K562 (cell line): ENCODE measurements at regions not wholly inside any gene's neighbourhood (a gene's known extent, or its start where the extent isn't known, plus 50 kb on each side); places are given as distances from the start of the nearest gene placed in this dataset.

Experiments used
- ATAC-seq: fragments of 200-7000 bp; cut with Tn5 transposase; 3 replicates; pipeline ENCODE4 v1.9.1; 2020; ENCODE audit warnings: moderate library complexity
- BruUV-seq: library from RNA; stranded (reverse); fragments of 400-500 nt; replicated peaks from 2 replicates; lab custom pipeline; 2021; lab: Mats Ljungman, UMichigan
- CTCF ChIA-PET: fragments of 300-600 bp; formaldehyde crosslinking; extraction: SDS; loops from one replicate; lab custom pipeline; 2021; ENCODE audit warnings: low intra/inter-chr PET ratio; lab: Yijun Ruan, JAX
- POLR2A ChIA-PET: fragments of 300-600, 350-650 bp; sonication (Branson Sonifier 250); formaldehyde crosslinking; extraction: SDS; loops from one replicate; lab custom pipeline; 2021; ENCODE audit warnings: antibody characterized with exemption, inconsistent platforms; lab: Yijun Ruan, JAX
- DNase-seq, 4 experiments: peaks; one replicate each; pipeline versions ENCODE4 v3.0.0 to v3.0.0-alpha.2; 2011 to 2018; ENCODE audit warnings: low spot score in 3 of 4, mixed read lengths in 3 of 4; ENCODE audit errors: extremely low read depth in 1 of 4
- FAIRE-seq: peaks from 2 replicates; lab custom pipeline; 2011; peaks lifted over from hg19 to GRCh38; lab: Jason Lieb, UNC
- H2AFZ ChIP-seq: 2 replicates; pipeline ENCODE4 v1.6.0; 2011; ENCODE audit warnings: low read depth, low read length, control low read depth, inconsistent platforms
- H3K27ac ChIP-seq: fragments of 200-600 bp; 3 replicates; pipeline ENCODE4 v1.8.0; 2011; ENCODE audit warnings: low read depth, mild to moderate bottlenecking, control low read depth, inconsistent platforms, low read length, moderate library complexity, mixed read lengths; ENCODE audit errors: extremely low read depth
- H3K27me3 ChIP-seq, 2 experiments: fragments of 300-600 bp in 1 of 2; 2 replicates in 1 of 2; 3 replicates in 1 of 2; pipeline versions ENCODE4 v1.6.0 to v1.8.0; 2011; ENCODE audit warnings: inconsistent platforms in 2 of 2, low read length in 2 of 2, mild to moderate bottlenecking in 1 of 2, mixed read lengths in 1 of 2, moderate library complexity in 1 of 2; ENCODE audit not compliant: control insufficient read depth in 2 of 2, insufficient read depth in 2 of 2
- H3K36me3 ChIP-seq: fragments of 300-600 bp; 3 replicates; pipeline ENCODE4 v1.8.0; 2011; ENCODE audit warnings: mild to moderate bottlenecking, low read length, inconsistent platforms; ENCODE audit not compliant: control insufficient read depth, insufficient read depth
- H3K4me1 ChIP-seq, 2 experiments: fragments of 200-600 bp in 1 of 2; replicated peaks in 1 of 2; 2 replicates in 1 of 2; 3 replicates in 1 of 2; pipeline versions ENCODE4 v1.5.1 to v1.8.0; 2011; ENCODE audit warnings: inconsistent platforms in 2 of 2, low read length in 2 of 2, mild to moderate bottlenecking in 1 of 2, mixed read lengths in 1 of 2, moderate library complexity in 1 of 2; ENCODE audit not compliant: control insufficient read depth in 2 of 2, insufficient read depth in 2 of 2
- H3K4me2 ChIP-seq: 2 replicates; pipeline ENCODE4 v1.6.1; 2011; ENCODE audit warnings: low read length, control low read depth, inconsistent platforms, mixed read lengths; ENCODE audit not compliant: insufficient read depth
- H3K4me3 ChIP-seq: fragments of 200-600 bp; sonication (generic), shearing (Covaris generic); 2 replicates; pipeline ENCODE4 v1.5.1; 2016; ENCODE audit warnings: control low read depth, inconsistent platforms
- H3K79me2 ChIP-seq: fragments of 200-600 bp; 3 replicates; pipeline ENCODE4 v1.8.0; 2011; ENCODE audit warnings: low read length, inconsistent platforms; ENCODE audit not compliant: control insufficient read depth, insufficient read depth
- H3K9ac ChIP-seq, 2 experiments: 2 replicates each; pipeline versions ENCODE4 v1.6.0 to v1.6.1; 2011; ENCODE audit warnings: low read depth in 2 of 2, low read length in 2 of 2, control low read depth in 1 of 2, inconsistent platforms in 1 of 2, mild to moderate bottlenecking in 1 of 2, mixed read lengths in 1 of 2; ENCODE audit not compliant: insufficient read depth in 1 of 2
- H3K9me1 ChIP-seq: one replicate; pipeline ENCODE4 v1.6.0; 2011; ENCODE audit warnings: inconsistent platforms, mild to moderate bottlenecking, low read length, moderate library complexity; ENCODE audit not compliant: control insufficient read depth, insufficient read depth
- H3K9me3 ChIP-seq: replicated peaks from 2 replicates; pipeline ENCODE4 v1.5.1; 2011; ENCODE audit warnings: low read depth, low read length, inconsistent platforms; ENCODE audit not compliant: control insufficient read depth, insufficient read depth
- H4K20me1 ChIP-seq: replicated peaks from 2 replicates; pipeline ENCODE4 v1.6.1; 2011; ENCODE audit warnings: low read length, inconsistent platforms, mixed read lengths; ENCODE audit not compliant: control insufficient read depth, insufficient read depth
- CBFA2T3 ChIP-seq: fragments of 450-650 bp; IDR thresholded peaks from 2 replicates; pipeline ENCODE4 v1.6.1; 2017
- CBFB ChIP-seq: sonication (generic); formaldehyde crosslinking; IDR thresholded peaks from 2 replicates; pipeline ENCODE4 v1.4.0; 2020; ENCODE audit warnings: mild to moderate bottlenecking, missing genetic modification reagents
- CREB1 ChIP-seq, 2 experiments: sonication (generic) in 1 of 2; formaldehyde crosslinking in 1 of 2; IDR thresholded peaks; 2 replicates each; pipeline versions ENCODE4 v1.6.1 to v1.8.0; 2012 to 2022; ENCODE audit warnings: inconsistent platforms in 1 of 2, mild to moderate bottlenecking in 1 of 2, missing genetic modification reagents in 1 of 2, moderate library complexity in 1 of 2
- FOXK2 ChIP-seq, 2 experiments: fragments of 450-650 bp; IDR thresholded peaks in 1 of 2; conservative IDR thresholded peaks in 1 of 2; 2 replicates each; pipeline ENCODE4 v1.6.1; 2016; ENCODE audit warnings: low read depth in 2 of 2, mild to moderate bottlenecking in 1 of 2
- NBN ChIP-seq: fragments of 450-650 bp; IDR thresholded peaks from 2 replicates; pipeline ENCODE4 v1.6.1; 2016; ENCODE audit warnings: low read depth, mild to moderate bottlenecking
- NONO ChIP-seq, 2 experiments: fragments of 200-400 bp in 1 of 2; fragments of 450-650 bp in 1 of 2; formaldehyde crosslinking in 1 of 2; IDR thresholded peaks; 2 replicates each; pipeline ENCODE4 v1.6.1; 2017; ENCODE audit warnings: low read depth in 2 of 2, mild to moderate bottlenecking in 2 of 2, moderate library complexity in 2 of 2, low read length in 1 of 2
- SMAD3 ChIP-seq: fragments of 450-650 bp; formaldehyde crosslinking; conservative IDR thresholded peaks from 2 replicates; pipeline ENCODE4 v1.4.0; 2020; ENCODE audit warnings: mild to moderate bottlenecking
- VEZF1 ChIP-seq: fragments of 200-800 bp; sonication (Bioruptor generic); IDR thresholded peaks from 2 replicates; pipeline ENCODE4 v1.6.1; 2017; ENCODE audit warnings: missing genetic modification characterization, missing compliant biosample characterization
- ZBTB5 ChIP-seq: fragments of 450-650 bp; IDR thresholded peaks from 2 replicates; pipeline ENCODE4 v1.6.1; 2017; ENCODE audit warnings: antibody characterized with exemption
- ZNF146 ChIP-seq: IDR thresholded peaks from one replicate; pipeline ENCODE4 v1.6.1; 2018; ENCODE audit warnings: missing compliant biosample characterization; ENCODE audit not compliant: unreplicated experiment
- WGBS: fragments of 100-300 bp; shearing (Covaris generic); methylation state at CpG from one replicate; pipeline ENCODE4 v1.1.6; 2016; ENCODE audit warnings: low coverage, mixed read lengths; ENCODE audit not compliant: insufficient coverage; ENCODE audit errors: missing lambda C conversion rate; 5-methylcytosine and 5-hydroxymethylcytosine counted together
- in situ Hi-C: fragments of 300-500 bp; cut with MboI; formaldehyde crosslinking; loops from 4 replicates; pipeline ENCODE4 v1.15.0; 2018; ENCODE audit warnings: inconsistent platforms, mixed read lengths
- intact Hi-C: fragments of 100-400 bp; cut with micrococcal nuclease; formaldehyde crosslinking; loops from 2 replicates; pipeline ENCODE4 v1.14.2; 2022

- BruUV-seq = no TSS peak
- peaks cover 7% of the 10 kb centered on the region; the same call in 1 of the 2 replicates for H4K20me1 ChIP-seq
- no peak overlapping the region for H3K9ac ChIP-seq
- in situ Hi-C loops = no loop called here
- H3K4me1 ChIP-seq = peaks cover 12 to 35% of the 10 kb centered on the region in 2 experiments; a peak in 3 of 5 replicates
- POLR2A ChIA-PET = no interaction called here
- intact Hi-C loops = loop anchor here (10.0 kb wide), 1 partner anchor 85 kb away; no protein-coding TSS in a partner anchor
- no peak for TF ChIP-seq VEZF1 (CRISPR knock-in tag)
- no peak for TF ChIP-seq SMAD3 (CRISPR knock-in tag)
- no peak for TF ChIP-seq NONO (IDR thresholded peaks at IDR 0.05; ENCODE audit: low read depth in 2 of 2, low read length in 1 of 2)
- TF ChIP-seq CREB1 (IDR thresholded peaks at IDR 0.05) = no peak
- TF ChIP-seq CREB1 (CRISPR knock-in tag; IDR thresholded peaks at IDR 0.05) = no peak
- no peak for TF ChIP-seq CBFB
- no peak for TF ChIP-seq ZBTB5
- no peak for TF ChIP-seq ZNF146 (CRISPR knock-in tag)
- TF ChIP-seq FOXK2 (conservative IDR thresholded peaks at IDR 0.05 in 1 of 2, IDR thresholded peaks at IDR 0.05 in 1 of 2; ENCODE audit: low read depth in 2 of 2) = no peak
- TF ChIP-seq CBFA2T3 = no peak
- TF ChIP-seq NBN = no peak
- TF ChIP-seq, all 486 proteins: peak for 0
- H3K4me3 ChIP-seq = no peak overlapping the region
- ATAC-seq (no peak), DNase-seq (no peak), FAIRE-seq (no peak)
- no peaks in the 10 kb centered on the region for H3K27me3 ChIP-seq
- H3K9me3 ChIP-seq = peaks cover 2% of the 10 kb centered on the region; the same call in 1 of the 2 replicates
- H3K9me1 ChIP-seq = no peaks in the 10 kb centered on the region
- H3K27ac ChIP-seq = no peak overlapping the region
- CTCF ChIA-PET = no interaction called here
- H3K36me3 ChIP-seq = peaks cover 7% of the 10 kb centered on the region; the same call in 2 of the 3 replicates
- peaks cover 66% of the 10 kb centered on the region for H3K79me2 ChIP-seq
- 92% methylated on average over 2 of the region's 2 CpGs for WGBS
- no peak overlapping the region for H2AFZ ChIP-seq
- no peak overlapping the region for H3K4me2 ChIP-seq
These were observed 102.3 kb upstream of the DOCK9 start for GRCh38 chr13:99080131-99080530.
